Lower leg skin (tissue), 4 donors: ENCODE measurements at regions not wholly inside any gene's neighbourhood (a gene's known extent, or its start where the extent isn't known, plus 50 kb on each side); places are given as distances from the start of the nearest gene placed in this dataset.
"Not testable (repeated sequence)": the region's sequence is repeated elsewhere in the genome, so short reads cannot be mapped to it uniquely, and the experiment has no call there.

Experiments
- DNase-seq, 2 donors: peaks; one replicate each; pipeline ENCODE4 v3.0.0-alpha.2; 2019; ENCODE audit warnings: low spot score in 2 of 2
- H3K4me3 ChIP-seq: fragments of 200-600 bp; sonication (generic); 2 replicates; pipeline ENCODE4 v1.5.1; 2017; ENCODE audit warnings: mild to moderate bottlenecking, low read depth; ENCODE audit not compliant: poor library complexity, severe bottlenecking
- CTCF ChIP-seq, 3 donors: fragments of 450-650 bp; IDR thresholded peaks; one replicate each; pipeline ENCODE4 v1.5.1; 2016; ENCODE audit warnings: antibody characterized with exemption in 3 of 3, mild to moderate bottlenecking in 3 of 3, moderate library complexity in 2 of 3
- POLR2A ChIP-seq, 2 donors: fragments of 450-650 bp; IDR thresholded peaks; one replicate each; pipeline ENCODE4 v1.6.1; 2016 to 2017; ENCODE audit warnings: antibody characterized with exemption in 2 of 2, mild to moderate bottlenecking in 1 of 2, moderate library complexity in 1 of 2
- WGBS, 2 donors: methylation state at CpG; one replicate each; pipeline ENCODE4 v1.1.5; 2018; 5-methylcytosine and 5-hydroxymethylcytosine counted together
- intact Hi-C: fragments of 100-400 bp; cut with DNase I; formaldehyde crosslinking; loops from one replicate; pipeline ENCODE4 v1.15.0; 2023; ENCODE audit warnings: low total_unique reads

GRCh38 chr11:96878299-96879051 lies 488.7 kb downstream of the JRKL start:
- peak in 1 of 2 donors; percentile 69 for DNase-seq
- WGBS, 2 donors = 74 to 90% methylated on average over 6 of the region's 6 CpGs
- no peak for TF ChIP-seq CTCF (IDR thresholded peaks at IDR 0.05)
- no peak for TF ChIP-seq POLR2A (IDR thresholded peaks at IDR 0.05)
- H3K4me3 ChIP-seq = no peak overlapping the region
- intact Hi-C loops = no loop called here

- H3K4me3 ChIP-seq, DNase-seq, intact Hi-C loops: not testable (repeated sequence)
- WGBS, 2 donors = 87 to 89% methylated on average over 2 of the region's 2 CpGs
Measured at GRCh38 chr11:96882622-96883021, 492.8 kb downstream of the JRKL start.

GRCh38 chr11:96885405-96885804 lies 495.6 kb downstream of the JRKL start:
- DNase-seq = no peak
- no peak overlapping the region for H3K4me3 ChIP-seq
- 77% methylated on average over 3 of the region's 3 CpGs for WGBS, 2 donors
- TF ChIP-seq POLR2A (IDR thresholded peaks at IDR 0.05) = no peak
- no peak for TF ChIP-seq CTCF (IDR thresholded peaks at IDR 0.05)
- intact Hi-C loops = no loop called here

- TF ChIP-seq CTCF (IDR thresholded peaks at IDR 0.05) (no peak), POLR2A (IDR thresholded peaks at IDR 0.05) (no peak)
- WGBS, 2 donors = 73 to 82% methylated on average over 2 of the region's 2 CpGs
- intact Hi-C loops = no loop called here
- no peak for DNase-seq
- H3K4me3 ChIP-seq = no peak overlapping the region
Measured at GRCh38 chr11:96885912-96886311, 496.1 kb downstream of the JRKL start.

GRCh38 chr11:96893988-96894387 lies 504.2 kb downstream of the JRKL start:
- TF ChIP-seq POLR2A (IDR thresholded peaks at IDR 0.05) (no peak), CTCF (IDR thresholded peaks at IDR 0.05) (no peak)
- no peak for DNase-seq
- intact Hi-C loops = no loop called here
- WGBS, 2 donors = 45 to 59% methylated on average over 3 of the region's 3 CpGs
- H3K4me3 ChIP-seq = no peak overlapping the region

GRCh38 chr11:96894587-96894986 lies 504.8 kb downstream of the JRKL start:
- WGBS, 2 donors = 43 to 45% methylated on average over 1 of the region's 1 CpG
- TF ChIP-seq CTCF (IDR thresholded peaks at IDR 0.05) (no peak), POLR2A (IDR thresholded peaks at IDR 0.05) (no peak)
- intact Hi-C loops = no loop called here
- DNase-seq = no peak
- no peak overlapping the region for H3K4me3 ChIP-seq
